Hypothalamus (tissue), 51 donors: ENCODE measurements at regions not wholly inside any gene's neighbourhood (a gene's known extent, or its start where the extent isn't known, plus 50 kb on each side); places are given as distances from the start of the nearest gene placed in this dataset.
"Not testable (repeated sequence)": the region's sequence is repeated elsewhere in the genome, so short reads cannot be mapped to it uniquely, and the experiment has no call there.

Source experiments
- DNase-seq, 51 donors: peaks; one replicate each; lab custom pipeline; 2025; lab: John Stamatoyannopoulos, UW

DNA sequence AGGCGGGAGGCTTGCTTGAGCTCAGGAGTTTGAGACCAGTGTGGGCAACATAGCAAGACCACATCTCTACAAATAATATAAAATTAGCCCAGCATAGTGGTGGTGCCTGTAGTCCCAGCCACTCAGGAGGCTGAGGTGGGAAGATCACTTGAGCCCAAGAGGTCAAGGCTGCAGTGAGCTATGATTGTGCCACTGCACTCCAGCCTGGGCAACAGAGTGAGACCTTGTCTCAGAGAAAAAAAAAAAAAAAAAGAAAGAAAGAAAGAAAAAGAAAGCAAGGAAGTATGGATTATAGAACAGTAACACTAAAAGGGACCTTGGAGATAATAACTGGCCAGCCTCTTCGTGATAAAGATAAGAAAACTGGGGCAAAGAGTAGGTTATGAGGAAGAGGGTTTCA lies 130.4 kb downstream of the PLCE1 start:
- not testable (repeated sequence) for DNase-seq

DNA sequence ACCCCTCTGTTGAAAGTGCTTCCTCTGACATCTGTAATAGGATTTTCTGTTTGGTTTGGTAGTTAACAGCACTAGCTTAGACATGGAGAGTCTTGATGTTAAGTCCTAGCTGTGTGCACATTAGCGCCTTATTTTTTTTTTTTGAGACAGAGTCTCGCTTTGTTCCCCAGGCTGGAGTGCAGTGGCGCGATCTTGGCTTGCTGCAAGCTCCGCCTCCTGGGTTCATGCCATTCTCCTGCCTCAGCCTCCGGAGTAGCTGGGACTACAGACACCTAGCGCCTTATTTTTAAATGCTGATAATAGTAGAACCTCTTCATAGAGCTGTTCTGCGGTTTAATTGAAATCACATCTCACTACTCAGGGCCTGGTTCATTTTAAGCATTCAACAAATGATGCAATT lies 131.5 kb downstream of the PLCE1 start:
- DNase-seq = peak in 7 of 51 donors; percentile 4 to 23 (median 11)

DNA sequence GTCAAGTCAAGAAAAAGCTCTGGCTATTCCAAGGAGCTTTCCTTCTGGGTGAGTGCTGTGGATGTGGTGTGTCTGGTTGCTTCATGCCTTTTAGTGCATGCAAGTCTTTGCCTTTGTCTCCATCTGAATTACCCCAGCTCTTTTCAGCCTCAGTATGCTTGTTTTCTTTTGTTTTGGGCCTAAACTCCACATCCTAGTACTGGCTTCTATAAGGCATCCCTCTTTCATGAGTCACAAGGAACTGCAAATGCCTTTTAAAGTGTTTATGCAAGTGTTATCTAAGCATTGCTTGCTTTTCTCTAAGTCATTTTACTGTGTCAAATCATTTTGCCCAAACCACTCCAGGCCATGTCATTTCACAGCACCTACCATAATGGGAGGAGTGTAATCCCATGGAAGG lies 132.1 kb downstream of the PLCE1 start:
- no peak for DNase-seq

DNA sequence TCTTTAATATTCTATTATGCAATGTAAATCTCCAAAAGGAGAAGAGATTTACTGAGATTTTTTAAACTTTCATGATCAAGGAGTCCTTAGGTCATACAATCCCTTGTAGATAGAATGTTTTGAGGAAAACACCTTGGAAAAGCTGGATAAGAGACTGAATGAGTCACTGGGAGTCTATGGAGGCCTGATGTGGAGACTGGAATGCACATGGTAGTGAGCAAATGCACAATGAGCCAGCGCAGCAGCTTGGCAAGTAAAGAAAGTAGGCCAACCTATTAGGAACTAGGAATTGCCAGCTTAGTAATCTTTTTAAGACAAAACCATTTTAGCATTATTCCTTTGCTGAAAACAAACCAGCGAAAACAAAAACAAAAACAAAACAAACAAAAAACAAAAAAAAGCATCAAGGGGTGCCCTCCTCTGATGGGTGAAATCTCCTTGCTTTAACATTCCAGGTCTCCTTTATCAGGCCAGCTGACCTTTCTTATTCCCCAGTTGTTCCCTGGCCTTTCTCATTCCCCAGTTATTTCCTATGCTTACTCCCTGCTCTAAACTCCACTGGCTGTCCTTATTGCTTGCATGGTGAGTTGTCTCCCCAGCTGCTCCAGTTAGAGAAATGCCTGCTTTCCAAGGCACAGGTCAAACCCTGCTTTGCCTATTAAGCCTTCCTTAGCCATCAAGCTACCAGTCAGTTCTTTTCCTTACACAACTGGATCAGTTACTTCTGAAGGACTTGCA lies 135.8 kb downstream of the PLCE1 start:
- DNase-seq = peak in 1 of 51 donors; percentile 6

DNA sequence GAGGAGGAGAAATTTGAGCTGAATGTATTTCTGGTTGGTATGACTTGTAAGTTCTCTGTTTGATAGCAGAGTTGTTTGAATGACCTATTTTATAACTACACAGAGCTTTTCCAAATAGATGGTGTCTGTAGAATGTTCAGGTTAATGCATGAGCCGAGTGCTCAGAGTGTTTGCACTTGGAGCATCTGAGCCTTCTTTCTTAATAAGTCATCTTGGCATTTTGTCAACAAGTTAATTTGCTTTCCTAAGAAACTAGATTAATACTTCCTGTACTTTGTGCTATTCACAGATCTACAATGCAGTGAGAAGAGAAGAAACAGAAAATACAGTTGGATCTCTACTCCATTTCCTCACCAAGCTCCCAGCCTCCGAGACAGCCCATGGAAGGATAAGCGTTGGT lies 138.2 kb downstream of the PLCE1 start:
- DNase-seq = no peak

DNA sequence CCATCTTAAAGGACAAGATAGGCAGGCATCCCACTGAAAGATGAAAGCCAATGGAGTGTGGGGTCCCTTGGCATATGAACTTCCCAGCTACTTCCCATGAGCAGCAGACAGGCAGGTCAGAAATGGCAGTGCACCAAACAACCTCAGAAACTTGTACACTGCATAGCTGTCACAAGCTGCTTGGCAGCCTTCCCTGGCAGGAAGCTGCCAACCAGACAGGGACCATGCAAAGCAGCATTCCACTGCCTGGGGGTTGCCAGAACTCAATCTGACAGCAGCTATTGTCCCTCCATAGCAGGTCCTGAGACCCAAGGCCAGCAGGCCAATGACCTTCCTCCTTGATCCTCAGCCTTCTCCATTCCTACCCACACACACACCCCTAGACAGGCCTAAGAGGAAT lies 139.5 kb downstream of the PLCE1 start:
- peak in 24 of 51 donors; percentile 2 to 56 (median 8) for DNase-seq

DNA sequence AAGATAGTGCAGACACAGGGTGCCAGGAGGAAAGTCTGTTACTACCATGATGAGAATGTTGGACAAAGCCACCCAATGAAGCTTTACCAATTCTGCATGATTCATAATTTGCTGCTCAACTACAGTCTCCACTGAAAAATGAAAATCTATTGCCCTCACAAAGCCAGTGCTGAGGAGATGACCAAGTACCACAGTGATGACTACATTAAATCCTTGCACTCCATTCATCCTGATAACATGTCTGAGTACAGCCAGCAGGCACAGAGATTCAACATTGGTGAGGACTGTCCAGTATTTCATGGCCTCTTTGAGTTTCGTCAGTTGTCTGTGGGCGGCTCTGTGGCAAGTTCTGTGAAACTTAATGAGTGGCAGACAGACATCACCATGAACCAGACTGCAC lies 144.0 kb downstream of the PLCE1 start:
- no peak for DNase-seq

DNA sequence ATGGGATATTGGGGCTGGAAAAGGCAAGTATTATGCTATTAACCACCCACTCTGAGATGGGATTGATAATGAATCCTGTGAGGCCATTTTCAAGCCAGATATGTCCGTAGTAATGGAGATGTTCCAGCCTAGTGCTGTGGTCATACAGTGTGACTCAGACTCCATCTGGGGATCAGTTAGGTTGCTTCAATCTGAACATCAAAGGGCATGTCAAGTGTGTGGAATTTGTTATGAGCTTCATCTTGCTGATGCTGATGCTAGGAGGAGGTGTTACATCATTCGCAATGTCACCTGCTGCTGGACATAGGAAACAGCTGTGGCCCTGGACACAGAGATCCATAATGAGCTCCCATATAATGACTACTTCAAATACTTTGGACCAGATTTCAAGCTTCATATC lies 144.7 kb downstream of the PLCE1 start:
- no peak for DNase-seq

DNA sequence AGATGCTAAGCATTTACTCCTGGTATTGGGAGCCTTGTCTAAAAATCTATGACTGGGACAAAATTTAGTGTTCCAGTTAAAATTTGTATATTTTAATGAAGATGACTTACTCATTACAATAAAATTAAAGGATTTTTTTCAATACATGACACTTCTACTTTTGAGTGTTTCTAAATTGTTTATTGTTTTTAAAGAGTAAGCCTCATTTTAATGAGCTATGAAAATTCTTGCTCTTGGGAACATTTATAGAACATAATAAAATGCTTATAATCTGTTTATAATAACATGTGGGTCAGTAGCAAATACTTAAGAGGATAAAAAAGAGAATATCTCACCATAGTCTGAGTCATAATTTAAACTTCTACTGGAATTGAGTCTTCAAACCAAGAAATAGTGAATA lies 149.5 kb downstream of the PLCE1 start:
- no peak for DNase-seq

DNA sequence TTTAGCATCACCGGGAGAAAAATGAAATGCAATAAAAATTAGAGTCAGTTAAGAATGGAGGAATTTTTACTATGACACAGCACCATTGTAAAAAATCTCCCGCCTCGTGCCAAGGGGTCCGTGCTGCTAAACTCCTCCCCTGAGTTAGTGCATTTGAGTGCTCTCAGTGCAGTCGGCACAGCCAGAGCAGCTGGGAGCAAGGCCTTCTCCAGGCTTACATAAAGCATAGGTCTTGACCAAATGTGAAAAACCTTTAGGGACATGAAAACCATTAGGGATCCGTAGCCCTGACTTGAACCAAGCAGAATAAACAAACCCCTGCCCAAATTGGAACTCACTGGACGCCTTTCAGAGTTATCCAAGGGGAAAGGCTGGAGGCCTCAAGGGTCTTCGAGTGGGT lies 152.6 kb downstream of the PLCE1 start:
- no peak for DNase-seq

DNA sequence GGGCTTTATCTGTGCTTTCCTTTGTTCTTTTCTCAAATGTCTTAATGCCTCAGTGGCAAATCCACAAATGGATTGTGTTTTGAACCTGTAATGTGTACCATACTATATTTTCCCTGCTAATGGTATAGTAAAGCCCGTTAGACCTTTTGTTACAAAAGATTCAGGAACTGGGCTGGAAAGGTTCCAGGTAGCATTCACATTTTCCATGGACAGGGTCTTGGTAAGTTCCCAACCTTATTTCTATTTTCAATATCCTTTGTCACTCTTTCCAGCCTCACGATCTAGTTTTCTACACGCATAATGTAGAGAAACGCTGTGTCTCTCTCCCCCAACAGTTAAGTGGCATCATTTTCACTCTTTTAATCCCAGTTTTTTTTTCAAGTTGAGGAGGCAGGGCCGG lies 153.0 kb downstream of the PLCE1 start:
- DNase-seq = no peak

DNA sequence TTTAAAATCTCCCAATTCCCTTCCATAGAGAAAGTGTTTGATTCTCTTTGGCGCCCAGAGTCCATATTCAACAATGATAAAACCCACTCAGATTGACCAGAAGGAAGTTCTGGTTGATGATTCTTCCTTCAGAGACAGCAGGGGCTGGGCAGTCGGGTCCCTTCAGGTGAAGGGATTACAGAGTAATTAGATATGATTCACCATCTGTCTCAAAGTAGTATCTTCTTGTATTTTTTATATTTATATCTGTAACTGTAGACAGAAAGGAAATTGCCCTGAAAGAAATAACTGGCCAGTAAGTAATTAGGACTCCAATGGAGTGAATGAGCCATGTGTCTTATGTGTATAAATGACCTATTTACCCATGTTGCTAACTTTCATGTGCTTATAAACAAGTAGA lies 156.0 kb downstream of the PLCE1 start:
- DNase-seq = no peak

DNA sequence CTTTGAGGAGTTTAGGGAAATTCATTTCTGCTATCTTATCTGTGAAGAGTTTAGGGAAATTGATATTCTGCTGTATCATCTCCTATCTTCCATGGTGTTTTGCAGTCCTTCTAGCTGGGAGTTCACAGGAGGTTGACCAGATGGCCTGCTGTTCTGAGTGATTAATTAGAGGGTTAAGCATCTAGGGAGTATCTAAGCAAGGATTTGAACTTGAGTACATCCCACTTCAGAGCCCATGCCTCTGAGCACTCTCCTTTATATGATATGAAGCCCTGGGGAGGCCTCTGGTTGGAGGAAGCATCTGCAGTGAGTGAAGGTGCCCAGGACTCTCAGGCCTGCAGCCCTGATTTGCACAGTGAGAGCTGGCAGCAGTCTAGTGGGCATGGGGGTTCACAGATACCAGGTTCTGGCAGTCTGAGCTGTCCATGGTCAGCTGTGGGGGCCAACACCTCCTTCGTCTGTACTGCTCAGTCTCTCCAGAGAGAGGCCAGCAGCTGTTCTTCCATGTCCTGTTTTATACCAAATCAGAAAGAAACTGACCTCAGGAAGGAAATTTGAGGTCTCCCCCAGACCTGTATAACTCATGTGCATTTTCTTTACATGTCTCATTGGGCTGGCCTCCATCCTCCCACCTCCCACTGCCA lies 156.9 kb downstream of the PLCE1 start:
- no peak for DNase-seq

DNA sequence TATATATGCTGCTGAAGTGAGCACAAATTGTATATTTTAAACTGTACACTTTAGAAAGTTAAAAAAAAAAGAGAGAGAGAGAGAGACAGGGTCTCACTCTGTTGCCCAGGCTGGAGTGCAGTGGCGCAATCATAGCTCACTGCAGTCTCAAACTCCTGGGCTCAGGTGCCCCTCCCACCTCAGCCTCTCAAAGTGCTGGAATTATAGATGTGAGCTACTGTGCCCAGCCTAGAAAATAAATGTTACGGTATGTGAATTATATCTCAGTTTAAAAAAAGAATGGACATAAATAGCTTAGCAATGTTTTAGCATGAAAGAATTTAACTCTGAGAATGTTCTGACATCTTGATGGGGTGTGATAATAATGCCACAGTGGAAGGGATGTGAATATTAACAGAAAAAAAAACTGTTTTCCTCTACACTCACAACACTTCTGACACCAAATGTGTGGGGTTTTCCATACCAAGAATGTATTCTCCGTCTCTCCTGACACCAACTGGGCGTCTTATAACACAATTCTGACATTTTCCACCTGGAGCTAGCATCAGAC lies 162.1 kb downstream of the PLCE1 start:
- no peak for DNase-seq

DNA sequence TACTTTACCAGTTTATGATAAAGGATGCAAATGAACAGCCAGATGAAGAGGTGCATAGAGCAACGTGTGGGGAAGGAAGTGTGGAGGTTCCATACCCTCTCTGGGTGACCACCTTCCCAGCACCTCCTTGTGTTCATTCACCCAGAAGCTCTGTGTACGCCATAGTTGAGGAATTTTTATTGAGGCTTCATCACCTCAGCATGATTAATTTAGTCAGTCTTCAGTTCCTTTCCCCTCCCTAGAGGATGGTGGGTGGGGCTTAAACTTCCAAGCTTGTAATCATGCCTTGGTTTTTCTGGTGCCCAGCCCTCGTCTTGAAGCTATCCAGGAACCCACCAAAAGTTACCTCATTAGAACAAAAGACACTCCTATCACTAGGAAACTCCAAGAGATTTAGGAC lies 162.7 kb downstream of the PLCE1 start:
- no peak for DNase-seq

DNA sequence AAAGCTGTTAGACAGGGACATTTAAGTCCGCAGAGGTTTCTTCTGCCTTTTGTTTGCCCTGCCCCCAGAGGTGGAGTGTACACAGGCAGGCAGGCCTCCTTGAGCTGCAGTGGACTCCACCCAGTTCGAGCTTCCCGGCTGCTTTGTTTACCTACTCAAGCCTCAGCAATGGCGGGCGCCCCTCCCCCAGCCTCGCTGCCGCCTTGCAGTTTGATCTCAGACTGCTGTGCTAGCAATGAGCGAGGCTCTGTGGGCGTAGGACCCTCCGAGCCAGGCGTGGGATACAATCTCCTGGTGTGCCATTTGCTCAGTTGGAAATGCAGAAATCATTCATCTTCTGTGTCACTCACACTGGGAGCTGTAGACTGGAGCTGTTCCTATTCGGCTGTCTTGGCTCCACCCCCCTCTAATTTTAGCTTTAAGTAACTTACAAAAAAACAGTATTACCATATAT lies 171.5 kb downstream of the PLCE1 start:
- not testable (repeated sequence) for DNase-seq

DNA sequence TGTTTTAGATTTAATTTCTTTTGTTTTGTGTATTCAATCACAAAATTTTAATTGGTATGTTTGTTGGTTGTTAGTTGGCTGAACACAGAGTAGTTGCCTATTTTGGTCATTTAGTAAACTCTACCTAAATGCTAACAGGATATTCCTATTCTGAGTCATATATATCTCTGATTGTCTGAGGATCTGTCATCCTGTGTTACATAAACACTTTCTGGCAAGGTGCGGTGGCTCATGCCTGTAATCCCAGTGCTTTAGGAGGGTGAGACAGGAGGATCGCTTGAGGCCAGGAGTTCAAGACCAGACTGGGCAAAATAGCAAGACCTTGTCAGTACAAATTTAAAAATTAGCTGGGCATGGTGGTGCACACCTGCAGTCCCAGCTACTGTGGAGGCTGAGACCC lies 178.6 kb downstream of the PLCE1 start:
- DNase-seq = no peak

DNA sequence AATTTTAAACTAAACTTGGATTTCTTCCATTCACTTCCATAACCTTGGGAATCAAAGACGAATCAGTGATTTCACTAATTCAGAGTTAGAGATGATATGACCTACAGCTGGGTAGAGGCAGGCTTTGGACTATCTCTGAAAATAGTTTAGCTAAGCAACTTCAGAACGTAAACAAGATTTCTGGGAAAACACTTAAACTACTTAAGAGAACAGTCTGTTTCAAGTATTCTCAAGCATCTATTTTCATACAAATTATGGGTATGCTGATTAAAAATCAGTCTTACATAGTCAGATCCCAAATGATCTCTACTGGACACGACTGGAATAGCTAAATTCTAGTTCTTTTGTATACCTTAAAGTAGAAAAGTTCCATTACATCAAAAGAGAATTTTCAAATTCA lies 179.9 kb downstream of the PLCE1 start:
- no peak for DNase-seq

DNA sequence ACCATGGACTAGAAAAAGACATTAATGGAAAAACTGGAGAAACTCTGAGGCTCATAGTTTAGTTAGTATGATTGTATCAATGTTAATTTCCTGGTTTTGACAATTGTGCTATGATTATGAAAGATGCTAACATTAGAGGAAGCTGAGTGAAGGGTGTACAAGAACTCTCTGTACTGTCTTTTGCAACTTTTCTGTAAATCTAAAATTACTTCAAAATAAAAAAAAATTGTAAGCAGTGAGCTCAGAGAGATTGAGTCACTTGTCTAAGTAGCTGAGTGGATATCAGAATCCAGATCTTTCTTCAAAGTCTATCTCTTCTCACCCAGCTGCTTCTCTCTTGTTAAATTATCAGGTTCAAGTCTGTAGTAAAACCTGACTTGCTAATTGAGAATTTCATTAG lies 181.1 kb downstream of the PLCE1 start:
- DNase-seq = no peak

DNA sequence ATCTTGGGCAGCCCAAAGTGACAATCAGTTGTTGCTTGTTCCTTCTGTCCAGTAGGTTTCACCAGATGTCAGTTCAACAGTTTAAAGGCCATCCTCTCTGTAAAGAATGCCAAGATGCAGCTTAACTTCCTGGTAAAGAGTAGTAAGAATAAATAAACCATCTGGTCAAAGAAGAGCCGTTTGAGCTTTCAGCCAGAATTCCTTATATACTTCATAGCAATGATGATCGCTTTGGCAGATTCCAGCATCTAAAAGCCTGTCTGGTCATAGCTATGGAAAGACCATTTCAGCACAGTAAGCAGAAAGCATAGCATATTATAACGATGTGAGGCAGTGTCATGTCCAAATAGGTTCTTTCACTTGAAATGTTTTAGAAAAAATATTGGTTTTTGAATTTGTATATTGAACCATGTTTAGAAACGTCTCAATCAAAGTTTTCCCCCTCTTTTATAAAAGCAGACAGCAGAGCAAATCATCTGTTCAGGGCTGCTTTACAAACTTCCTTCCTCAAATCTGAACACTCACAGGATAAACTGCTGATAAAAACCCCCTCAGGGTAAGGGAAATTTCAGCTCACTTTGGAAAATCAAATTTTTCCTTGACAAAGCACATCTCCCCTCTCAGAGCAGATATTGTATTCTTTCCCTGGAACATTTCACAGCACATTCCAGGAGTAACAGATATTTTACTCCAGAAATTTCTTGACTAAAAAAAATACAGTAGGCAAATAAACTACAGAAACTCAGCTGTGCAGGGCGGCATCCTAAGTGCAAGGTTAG lies 184.1 kb downstream of the NOC3L start:
- DNase-seq = no peak

DNA sequence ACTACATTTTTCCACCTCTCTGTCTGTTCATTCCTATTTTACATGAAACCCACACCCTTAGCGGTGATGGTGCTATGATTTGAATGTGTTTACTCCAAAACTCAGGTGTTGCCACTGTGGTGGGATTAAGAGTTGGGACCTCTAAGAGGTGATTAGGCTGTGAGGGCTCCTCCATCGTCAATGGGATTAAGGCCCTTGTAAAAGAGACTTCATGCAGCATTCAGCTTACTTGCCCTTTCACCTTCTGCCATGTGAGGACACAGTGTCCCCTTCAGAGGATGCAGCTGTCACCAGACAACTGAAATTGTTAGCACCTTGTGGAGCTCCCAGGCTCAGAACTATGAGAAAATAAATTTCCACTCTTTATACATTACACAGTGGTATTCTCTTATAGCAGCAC lies 182.2 kb downstream of the NOC3L start:
- no peak for DNase-seq
